ENCODE measurements at regions not wholly inside any gene's neighbourhood (a gene's known extent, or its start where the extent isn't known, plus 50 kb on each side); places are given as distances from the start of the nearest gene placed in this dataset.

DNA sequence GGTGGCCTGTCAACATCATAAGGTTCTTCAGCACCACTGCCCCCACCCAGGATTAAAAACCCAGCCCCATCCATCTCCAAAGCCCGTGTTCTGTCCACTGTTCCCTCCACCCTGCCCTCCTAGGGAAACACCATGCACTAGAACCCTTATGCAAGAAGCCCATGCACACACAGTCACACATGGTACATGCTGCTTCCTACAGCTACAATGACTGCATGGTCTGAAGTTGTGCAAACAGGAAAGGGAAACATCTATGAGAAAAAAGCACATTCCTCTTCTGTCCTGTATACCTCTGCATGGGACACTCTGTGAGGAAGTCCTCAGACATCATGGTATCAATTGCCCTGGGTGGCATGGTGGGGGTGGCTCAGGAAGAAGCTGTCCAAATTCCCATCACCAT is 108.6 kb upstream of the MRPS22 start:
- Mint-ChIP-seq H3K9me3 (no peaks in the 10 kb centered on the region), H3K4me1 (ENCODE audit: low read depth) (no peaks in the 10 kb centered on the region), H3K27ac (no peak overlapping the region), H3K27me3 (ENCODE audit: low read depth) (peaks cover 36% of the 10 kb centered on the region), H3K36me3 (ENCODE audit: low read depth) (no peaks in the 10 kb centered on the region), H3K4me3 (no peak overlapping the region)
- DNase-seq (ENCODE audit: low spot score): no peak

DNA sequence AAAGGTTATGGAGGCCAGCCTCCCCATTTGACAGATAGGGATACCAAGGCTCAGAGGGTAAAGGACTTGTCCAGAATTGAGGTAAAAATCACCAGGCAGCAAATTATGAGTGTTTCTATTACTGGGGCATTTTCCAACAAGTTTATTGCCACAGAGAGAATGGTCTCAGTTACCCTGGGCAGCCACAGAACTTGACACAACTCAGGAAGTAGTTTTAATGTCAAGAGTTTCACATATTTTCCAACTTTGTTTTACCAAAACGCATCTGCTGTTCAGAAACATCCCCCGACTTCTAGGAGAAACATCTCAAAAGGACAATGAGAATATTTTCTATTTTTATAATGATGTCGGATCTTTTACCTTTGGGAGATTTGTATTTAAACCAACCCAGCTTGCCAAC is 107.5 kb upstream of the MRPS22 start:
- Mint-ChIP-seq H3K4me3 (no peak overlapping the region), H3K9me3 (no peaks in the 10 kb centered on the region), H3K27me3 (ENCODE audit: low read depth) (peaks cover 42% of the 10 kb centered on the region), H3K36me3 (ENCODE audit: low read depth) (no peaks in the 10 kb centered on the region), H3K27ac (no peak overlapping the region), H3K4me1 (ENCODE audit: low read depth) (no peaks in the 10 kb centered on the region)
- DNase-seq (ENCODE audit: low spot score): no peak

DNA sequence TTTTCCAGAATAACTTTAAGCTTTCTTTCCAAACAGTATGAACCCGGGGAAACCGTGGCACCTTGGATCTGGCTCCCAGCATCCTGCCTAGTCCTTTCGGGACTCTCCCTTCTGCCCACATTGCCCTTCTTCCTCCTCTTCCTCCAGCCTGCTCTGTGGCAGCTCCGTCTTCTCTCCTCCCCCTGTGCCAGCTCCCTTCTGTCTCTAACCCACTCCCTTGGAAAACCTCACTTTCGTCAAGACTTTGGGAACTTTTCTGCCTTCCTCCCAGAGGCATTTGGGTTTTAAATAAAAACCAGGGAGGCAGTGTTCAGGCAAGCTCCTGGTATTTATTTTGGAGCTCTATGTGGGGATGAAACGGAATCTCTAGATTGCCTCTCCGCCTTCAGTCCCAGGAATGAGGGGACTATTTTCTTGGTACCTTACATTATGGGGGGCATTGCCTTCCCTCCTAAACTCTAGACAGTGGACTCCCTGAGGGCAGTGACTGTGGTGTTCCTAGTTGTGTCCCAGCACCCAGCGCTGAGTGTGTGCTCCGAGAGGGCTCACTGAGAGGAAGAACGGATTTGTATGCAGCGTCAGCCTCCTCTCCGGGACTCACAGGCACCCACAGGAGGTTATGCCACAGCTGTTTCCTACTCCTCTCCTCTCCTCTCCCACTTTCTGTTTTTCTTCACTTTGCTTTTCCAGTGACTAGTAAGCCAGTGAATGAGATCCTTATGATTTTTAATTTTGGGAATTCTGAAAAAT is 105.4 kb upstream of the MRPS22 start:
- no peak for DNase-seq (ENCODE audit: low spot score)
- Mint-ChIP-seq H3K27me3 (ENCODE audit: low read depth) (peaks cover 49% of the 10 kb centered on the region), H3K4me1 (ENCODE audit: low read depth) (no peaks in the 10 kb centered on the region), H3K4me3 (no peak overlapping the region), H3K9me3 (no peaks in the 10 kb centered on the region), H3K27ac (no peak overlapping the region), H3K36me3 (ENCODE audit: low read depth) (no peaks in the 10 kb centered on the region)

DNA sequence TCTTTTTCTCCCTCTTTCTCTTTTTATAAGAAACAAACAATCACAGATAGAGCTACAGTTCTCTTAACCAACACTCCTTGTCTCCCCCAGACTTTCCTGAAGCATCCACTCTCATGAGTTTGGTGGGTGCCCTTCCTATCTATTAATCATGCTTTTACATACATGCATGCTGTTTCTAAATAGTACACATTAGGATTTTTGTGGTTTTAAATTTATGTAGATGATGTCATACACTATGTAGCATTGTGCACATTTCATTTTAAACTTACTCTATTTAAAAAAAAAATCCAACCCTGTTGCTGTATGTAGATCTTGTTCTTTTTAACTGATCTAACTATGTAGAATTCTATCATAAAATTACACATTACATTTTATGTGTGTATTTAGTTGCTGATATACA is 104.3 kb upstream of the MRPS22 start:
- Mint-ChIP-seq H3K4me1 (ENCODE audit: low read depth) (no peaks in the 10 kb centered on the region), H3K36me3 (ENCODE audit: low read depth) (no peaks in the 10 kb centered on the region), H3K9me3 (no peaks in the 10 kb centered on the region), H3K4me3 (no peak overlapping the region), H3K27ac (no peak overlapping the region), H3K27me3 (ENCODE audit: low read depth) (peaks cover 56% of the 10 kb centered on the region)
- no peak for DNase-seq (ENCODE audit: low spot score)

DNA sequence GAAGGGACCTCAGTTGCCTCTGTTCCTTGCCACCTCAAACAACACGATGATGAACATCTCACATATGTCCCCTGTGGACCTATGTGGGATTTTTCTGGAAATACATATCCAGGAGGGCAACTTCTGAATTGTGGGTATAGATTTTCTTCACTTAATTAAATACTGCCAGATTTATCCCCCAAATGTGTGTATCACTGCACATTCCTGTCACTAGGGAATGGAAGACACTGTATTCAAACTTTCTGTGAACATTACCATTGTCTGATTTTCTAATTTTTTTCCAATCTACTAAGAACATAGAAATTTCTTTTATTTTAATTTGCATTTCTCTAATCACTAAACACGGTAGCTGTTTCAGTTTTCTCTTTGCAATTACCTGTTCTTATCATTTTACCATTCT is 102.0 kb upstream of the MRPS22 start:
- Mint-ChIP-seq H3K9me3 (no peaks in the 10 kb centered on the region), H3K36me3 (ENCODE audit: low read depth) (no peaks in the 10 kb centered on the region), H3K4me3 (no peak overlapping the region), H3K27ac (no peak overlapping the region), H3K4me1 (ENCODE audit: low read depth) (no peaks in the 10 kb centered on the region), H3K27me3 (ENCODE audit: low read depth) (peaks cover 48% of the 10 kb centered on the region)
- DNase-seq (ENCODE audit: low spot score): no peak

DNA sequence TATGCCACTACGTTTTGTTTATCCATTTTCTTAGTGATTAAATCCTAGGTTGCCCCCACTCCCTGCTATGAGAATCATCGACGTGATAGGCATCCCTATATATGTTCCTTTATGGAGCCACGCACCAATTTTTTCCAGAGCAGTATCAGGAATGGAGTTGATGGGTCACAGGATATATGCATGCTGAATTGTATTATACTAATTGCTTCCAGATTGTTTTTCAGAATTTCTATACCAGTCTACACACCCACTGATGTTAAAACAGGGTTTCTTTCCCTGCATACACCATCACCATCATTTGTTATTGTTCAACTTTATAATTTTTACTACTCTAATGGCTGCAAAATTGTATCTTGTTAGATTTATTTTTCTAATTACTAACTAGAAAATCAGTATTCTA is 100.1 kb upstream of the MRPS22 start:
- H3K36me3 Mint-ChIP-seq (ENCODE audit: low read depth): no peaks in the 10 kb centered on the region
- peaks cover 2% of the 10 kb centered on the region for H3K4me1 Mint-ChIP-seq (ENCODE audit: low read depth)
- H3K9me3 Mint-ChIP-seq: no peaks in the 10 kb centered on the region
- H3K4me3 Mint-ChIP-seq: no peak overlapping the region
- no peak for DNase-seq (ENCODE audit: low spot score)
- peaks cover 41% of the 10 kb centered on the region for H3K27me3 Mint-ChIP-seq (ENCODE audit: low read depth)
- no peak overlapping the region for H3K27ac Mint-ChIP-seq

DNA sequence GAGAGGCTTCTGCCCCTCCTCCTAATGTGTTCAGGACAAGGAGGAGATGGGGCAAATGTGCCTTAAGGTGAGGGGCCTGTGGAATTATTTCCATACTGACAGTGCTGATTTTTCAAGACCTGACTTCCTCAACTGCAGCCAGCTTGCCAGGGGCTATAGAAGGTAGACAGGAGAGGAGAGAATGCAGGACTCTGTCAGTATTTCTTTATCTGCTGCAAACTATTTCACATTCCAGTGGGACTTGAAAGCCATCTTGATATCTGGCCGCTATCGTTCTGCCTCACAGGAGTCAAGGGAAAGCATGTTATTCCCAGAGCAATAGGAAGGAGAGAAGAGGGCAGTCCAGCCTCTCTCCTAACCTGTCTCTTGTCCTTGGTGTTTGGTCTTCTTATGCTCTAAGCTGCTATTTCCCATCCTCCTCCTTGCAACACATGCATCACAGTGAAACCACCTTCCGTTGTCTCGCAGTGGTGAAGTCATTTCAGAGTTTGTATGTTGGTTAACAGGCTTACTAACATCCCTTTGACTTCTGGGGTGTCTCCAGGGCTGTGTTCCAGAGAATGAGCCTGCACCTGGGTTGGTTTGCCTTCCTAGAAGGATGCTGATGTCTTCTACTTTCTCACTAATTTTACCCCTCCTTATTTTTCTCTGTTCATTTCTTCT is 95.1 kb upstream of the MRPS22 start:
- no peak for DNase-seq (ENCODE audit: low spot score)
- Mint-ChIP-seq H3K4me3 (no peak overlapping the region), H3K9me3 (no peaks in the 10 kb centered on the region), H3K36me3 (ENCODE audit: low read depth) (no peaks in the 10 kb centered on the region), H3K27me3 (ENCODE audit: low read depth) (peaks cover 28% of the 10 kb centered on the region), H3K27ac (no peak overlapping the region), H3K4me1 (ENCODE audit: low read depth) (peaks cover 5% of the 10 kb centered on the region)

DNA sequence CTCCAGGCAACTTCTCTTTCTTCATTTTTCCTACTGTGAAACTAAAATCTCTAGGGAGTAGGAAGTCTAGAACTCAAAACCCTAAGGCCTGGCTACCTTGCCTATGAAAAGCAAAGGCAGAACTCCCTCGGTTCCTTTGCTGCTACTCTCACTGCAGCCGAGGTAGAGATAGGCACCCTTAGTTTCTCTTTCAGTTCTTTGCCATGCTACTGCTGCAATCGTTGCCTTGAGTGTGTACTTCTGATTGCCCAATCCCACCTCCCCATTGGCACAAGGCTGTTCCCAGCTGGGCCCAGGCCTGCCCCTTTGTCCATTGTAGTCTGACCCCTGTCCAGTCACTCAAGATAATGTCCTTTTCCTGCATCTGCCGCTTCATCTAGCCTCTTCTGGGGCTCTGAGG is 92.3 kb upstream of the MRPS22 start:
- Mint-ChIP-seq H3K27ac (no peak overlapping the region), H3K4me1 (ENCODE audit: low read depth) (peaks cover 5% of the 10 kb centered on the region), H3K9me3 (no peaks in the 10 kb centered on the region), H3K4me3 (no peak overlapping the region), H3K27me3 (ENCODE audit: low read depth) (peaks cover 28% of the 10 kb centered on the region), H3K36me3 (ENCODE audit: low read depth) (no peaks in the 10 kb centered on the region)
- no peak for DNase-seq (ENCODE audit: low spot score)

DNA sequence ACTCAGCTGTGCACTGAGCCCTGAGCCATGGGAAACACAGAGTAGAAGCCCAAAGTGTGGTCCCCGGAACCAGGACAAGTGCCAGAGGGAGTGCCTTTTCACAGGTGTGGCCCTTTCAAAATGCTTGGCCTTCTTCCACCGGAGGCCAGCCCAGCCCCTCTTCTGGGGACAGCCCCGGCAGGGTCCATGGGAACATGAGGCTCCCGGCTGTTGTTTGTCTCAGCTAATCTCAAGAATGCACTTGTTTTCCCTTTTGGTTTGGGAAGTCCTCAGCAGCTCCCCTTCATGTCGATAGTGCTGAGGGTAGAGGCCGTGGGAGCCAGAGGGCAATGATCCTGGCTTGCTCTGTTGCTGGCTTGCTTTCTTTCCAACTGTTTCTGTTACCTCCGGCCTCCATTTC is 91.1 kb upstream of the MRPS22 start:
- Mint-ChIP-seq H3K36me3 (ENCODE audit: low read depth) (no peaks in the 10 kb centered on the region), H3K9me3 (no peaks in the 10 kb centered on the region), H3K4me1 (ENCODE audit: low read depth) (peaks cover 5% of the 10 kb centered on the region), H3K4me3 (no peak overlapping the region), H3K27ac (no peak overlapping the region), H3K27me3 (ENCODE audit: low read depth) (peaks cover 26% of the 10 kb centered on the region)
- no peak for DNase-seq (ENCODE audit: low spot score)

DNA sequence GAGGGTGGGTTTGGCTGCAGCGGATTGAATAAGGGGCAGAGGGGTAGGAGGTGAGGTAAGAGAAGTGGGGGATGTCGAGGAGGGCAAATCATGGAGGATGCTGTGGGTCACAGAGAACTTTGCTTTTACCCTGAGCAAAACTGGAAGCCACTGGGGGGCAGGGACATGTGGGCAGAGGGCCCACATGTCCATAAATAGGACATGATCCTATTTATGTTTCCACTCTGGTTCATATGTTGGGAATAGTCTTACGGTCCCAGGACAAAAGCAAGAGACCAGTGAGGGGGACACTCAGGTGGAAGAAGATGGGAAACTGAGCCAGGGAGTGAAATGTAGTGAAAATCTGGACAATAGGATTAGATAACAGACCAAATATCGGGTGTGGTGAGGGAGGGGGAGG is 85.5 kb upstream of the MRPS22 start:
- H3K27ac Mint-ChIP-seq: no peak overlapping the region
- no peak for DNase-seq (ENCODE audit: low spot score)
- H3K4me1 Mint-ChIP-seq (ENCODE audit: low read depth): no peaks in the 10 kb centered on the region
- H3K4me3 Mint-ChIP-seq: no peak overlapping the region
- no peaks in the 10 kb centered on the region for H3K36me3 Mint-ChIP-seq (ENCODE audit: low read depth)
- H3K9me3 Mint-ChIP-seq: no peaks in the 10 kb centered on the region
- peaks cover 19% of the 10 kb centered on the region for H3K27me3 Mint-ChIP-seq (ENCODE audit: low read depth)

DNA sequence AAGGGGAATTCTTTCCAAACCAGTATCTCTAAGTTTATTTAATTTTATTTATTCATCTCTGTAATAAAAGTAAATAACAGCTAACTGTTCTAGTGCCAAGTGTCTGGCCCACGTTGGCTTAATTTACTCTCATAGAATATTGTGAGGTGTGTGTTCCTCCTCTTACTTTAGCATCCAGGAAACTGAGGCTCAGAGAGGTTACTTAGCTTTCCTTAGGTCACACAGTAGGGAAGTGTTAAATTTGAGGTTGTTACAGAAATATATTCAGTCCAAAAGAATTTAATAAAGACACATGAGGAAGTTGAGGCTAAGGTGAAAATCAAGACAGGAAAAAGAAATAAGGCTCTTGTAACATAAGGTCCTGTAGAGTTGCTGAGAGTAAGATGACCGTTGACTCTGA is 84.4 kb upstream of the MRPS22 start:
- H3K36me3 Mint-ChIP-seq (ENCODE audit: low read depth): no peaks in the 10 kb centered on the region
- H3K4me3 Mint-ChIP-seq: no peak overlapping the region
- no peaks in the 10 kb centered on the region for H3K9me3 Mint-ChIP-seq
- no peak for DNase-seq (ENCODE audit: low spot score)
- H3K27me3 Mint-ChIP-seq (ENCODE audit: low read depth): peaks cover 14% of the 10 kb centered on the region
- H3K4me1 Mint-ChIP-seq (ENCODE audit: low read depth): no peaks in the 10 kb centered on the region
- no peak overlapping the region for H3K27ac Mint-ChIP-seq

DNA sequence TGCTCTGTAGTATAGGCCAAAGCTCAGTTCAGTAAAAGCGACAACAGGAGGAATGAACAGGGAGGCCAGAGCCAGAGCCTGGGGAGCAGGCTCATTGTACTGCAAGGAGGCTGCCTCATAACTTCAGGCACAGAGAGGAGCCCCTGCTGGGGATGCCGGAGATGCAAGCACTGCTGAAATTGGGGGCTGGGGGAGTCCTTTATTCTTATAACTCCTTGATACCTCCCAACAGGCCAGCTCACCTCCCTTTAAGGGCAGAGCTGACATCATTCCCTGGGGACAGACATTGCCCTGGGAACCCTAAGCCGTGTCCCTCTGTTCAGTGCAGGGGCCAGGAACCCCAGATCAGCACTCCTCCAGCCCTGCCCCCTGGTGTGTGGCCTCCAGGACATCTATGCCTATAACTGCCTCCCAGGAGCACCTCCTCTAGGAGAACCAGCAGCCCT is 83.8 kb upstream of the MRPS22 start:
- H3K27ac Mint-ChIP-seq: no peak overlapping the region
- H3K4me1 Mint-ChIP-seq (ENCODE audit: low read depth): no peaks in the 10 kb centered on the region
- H3K27me3 Mint-ChIP-seq (ENCODE audit: low read depth): peaks cover 14% of the 10 kb centered on the region
- H3K36me3 Mint-ChIP-seq (ENCODE audit: low read depth): no peaks in the 10 kb centered on the region
- no peaks in the 10 kb centered on the region for H3K9me3 Mint-ChIP-seq
- DNase-seq (ENCODE audit: low spot score): no peak
- H3K4me3 Mint-ChIP-seq: no peak overlapping the region

DNA sequence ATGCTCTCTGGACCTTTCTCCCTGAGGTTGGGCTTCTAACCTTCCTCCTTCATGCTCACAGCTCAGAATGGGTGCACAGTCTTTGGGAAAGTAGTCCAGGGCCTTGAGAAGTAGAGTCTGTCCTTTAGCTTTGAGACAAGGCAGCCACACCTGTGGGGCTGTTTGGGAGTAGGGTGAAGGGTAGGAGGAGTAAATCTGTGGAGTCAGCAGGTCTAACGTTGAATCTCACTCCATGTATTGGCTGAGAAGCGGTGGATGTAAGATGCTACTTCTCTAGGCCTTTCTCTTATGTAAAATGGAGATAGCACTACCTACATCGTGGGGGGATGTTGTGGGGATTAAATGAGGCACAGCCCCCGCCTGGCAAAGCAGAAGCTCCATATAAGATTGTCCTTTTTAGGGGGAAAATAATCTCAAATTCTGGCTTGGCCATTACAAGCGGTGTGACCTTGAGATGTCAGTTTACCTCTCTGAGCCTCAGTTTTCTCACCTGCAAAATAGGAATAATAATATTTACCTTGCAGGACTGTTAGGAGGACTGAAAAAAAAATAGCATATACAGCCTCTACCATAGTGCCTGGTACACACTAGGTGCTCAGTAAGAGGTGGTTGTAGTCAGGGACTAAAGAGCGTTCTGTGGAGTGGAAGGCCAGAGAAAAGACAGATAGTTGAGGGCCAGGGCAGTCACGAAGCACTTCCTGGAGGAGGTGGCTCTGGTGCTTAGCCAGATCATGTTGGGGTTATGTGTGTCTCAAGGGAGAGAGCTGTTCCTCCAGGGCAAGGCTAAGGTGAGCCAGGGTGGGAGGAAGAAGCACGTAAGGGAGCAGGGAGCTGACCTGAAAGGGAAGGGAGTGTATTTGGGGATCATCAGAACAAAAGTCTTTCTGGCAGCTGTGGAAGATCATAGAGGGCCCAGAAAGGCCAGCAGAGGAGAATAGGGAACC is 82.8 kb upstream of the MRPS22 start:
- Mint-ChIP-seq H3K27ac (no peak overlapping the region), H3K9me3 (no peaks in the 10 kb centered on the region), H3K4me1 (ENCODE audit: low read depth) (no peaks in the 10 kb centered on the region), H3K27me3 (ENCODE audit: low read depth) (peaks cover 14% of the 10 kb centered on the region), H3K4me3 (no peak overlapping the region), H3K36me3 (ENCODE audit: low read depth) (no peaks in the 10 kb centered on the region)
- no peak for DNase-seq (ENCODE audit: low spot score)
